Neural progenitor cell (in vitro differentiated cells): ENCODE measurements at regions not wholly inside any gene's neighbourhood (a gene's known extent, or its start where the extent isn't known, plus 50 kb on each side); places are given as distances from the start of the nearest gene placed in this dataset.

Source experiments
- DNase-seq: peaks from one replicate; pipeline ENCODE4 v3.0.0-alpha.2; 2016; ENCODE audit warnings: low spot score
- H2AFZ ChIP-seq: fragments of 200-600 bp; sonication (generic); replicated peaks from 2 replicates; pipeline ENCODE4 v1.6.1; 2016; ENCODE audit warnings: antibody characterized with exemption
- H3F3A ChIP-seq: fragments of 200-600 bp; sonication (generic); 2 replicates; pipeline ENCODE4 v1.6.1; 2016; ENCODE audit warnings: antibody characterized with exemption, low read depth
- H3K27ac ChIP-seq: fragments of 200-600 bp; sonication (generic); 2 replicates; pipeline ENCODE4 v1.5.1; 2016; ENCODE audit warnings: mild to moderate bottlenecking
- H3K27me3 ChIP-seq: fragments of 200-600 bp; sonication (generic); 2 replicates; pipeline ENCODE4 v1.6.1; 2016; ENCODE audit warnings: mild to moderate bottlenecking, moderate library complexity
- H3K36me3 ChIP-seq: fragments of 200-600 bp; sonication (generic); 2 replicates; pipeline ENCODE4 v1.5.1; 2016
- H3K4me1 ChIP-seq: fragments of 200-600 bp; sonication (generic); 2 replicates; pipeline ENCODE4 v1.6.1; 2016; ENCODE audit warnings: mixed run types
- H3K4me2 ChIP-seq: fragments of 200-600 bp; sonication (generic); 2 replicates; pipeline ENCODE4 v1.6.1; 2016
- H3K4me3 ChIP-seq: fragments of 200-600 bp; sonication (generic); 2 replicates; pipeline ENCODE4 v1.5.1; 2016
- H3K79me2 ChIP-seq: fragments of 200-600 bp; sonication (generic); 2 replicates; pipeline ENCODE4 v1.6.1; 2016; ENCODE audit warnings: low read depth
- H3K9ac ChIP-seq: fragments of 200-600 bp; sonication (generic); 2 replicates; pipeline ENCODE4 v1.6.1; 2016
- H3K9me3 ChIP-seq: fragments of 200-600 bp; sonication (generic); 2 replicates; pipeline ENCODE4 v1.5.1; 2016; ENCODE audit warnings: low read depth
- H4K20me1 ChIP-seq: fragments of 200-600 bp; sonication (generic); 2 replicates; pipeline ENCODE4 v1.6.1; 2016; ENCODE audit warnings: low read depth
- H3K27ac Mint-ChIP-seq: 3 replicates; pipeline ENCODE4 v1.8.0; 2021; ENCODE audit warnings: mixed read lengths
- H3K27me3 Mint-ChIP-seq: 2 replicates; pipeline ENCODE4 v1.8.0; 2022; ENCODE audit warnings: low read depth, mild to moderate bottlenecking, inconsistent platforms, moderate library complexity, mixed read lengths; ENCODE audit not compliant: insufficient read depth
- H3K36me3 Mint-ChIP-seq: 3 replicates; pipeline ENCODE4 v1.8.0; 2021; ENCODE audit warnings: mixed read lengths
- H3K4me1 Mint-ChIP-seq: 3 replicates; pipeline ENCODE4 v1.8.0; 2021; ENCODE audit warnings: mixed read lengths
- H3K4me3 Mint-ChIP-seq: 3 replicates; pipeline ENCODE4 v1.8.0; 2021; ENCODE audit warnings: mild to moderate bottlenecking, moderate library complexity, mixed read lengths
- H3K9me3 Mint-ChIP-seq: 3 replicates; pipeline ENCODE4 v1.8.0; 2020; ENCODE audit warnings: mixed read lengths
- EZH2 ChIP-seq: fragments of 200-600 bp; sonication (generic); IDR thresholded peaks from 2 replicates; pipeline ENCODE4 v1.6.1; 2017; ENCODE audit warnings: antibody characterized with exemption, mild to moderate bottlenecking, moderate library complexity
- EZH2phosphoT487 ChIP-seq: fragments of 200-600 bp; sonication (generic); IDR thresholded peaks from 2 replicates; pipeline ENCODE4 v1.6.1; 2017; ENCODE audit warnings: antibody characterized with exemption
- TF ChIP-seq, protein P1 (sequence below): fragments of 200-600 bp; sonication (generic); IDR thresholded peaks from 2 replicates; pipeline ENCODE4 v1.5.1; 2017; ENCODE audit warnings: antibody characterized with exemption, mild to moderate bottlenecking

GRCh38 chr3:4218456-4219226 lies 84.5 kb upstream of the SETMAR start:
- Histone ChIP-seq H3K36me3 (no peaks in the 10 kb centered on the region), H3K4me1 (peaks cover 8% of the 10 kb centered on the region), H3F3A (peaks cover 3% of the 10 kb centered on the region), H3K27me3 (no peaks in the 10 kb centered on the region), H3K9ac (no peak overlapping the region), H3K4me2 (no peak overlapping the region), H3K27ac (peak overlapping the region; percentile 33), H4K20me1 (no peaks in the 10 kb centered on the region), H2AFZ (no peak overlapping the region), H3K9me3 (no peaks in the 10 kb centered on the region), H3K4me3 (no peak overlapping the region), H3K79me2 (no peaks in the 10 kb centered on the region)
- Mint-ChIP-seq H3K4me3 (no peak overlapping the region), H3K9me3 (peaks cover 25% of the 10 kb centered on the region), H3K36me3 (no peaks in the 10 kb centered on the region), H3K27me3 (no peaks in the 10 kb centered on the region), H3K27ac (peak overlapping the region; percentile 28), H3K4me1 (peaks cover 30% of the 10 kb centered on the region)
- TF ChIP-seq EZH2phosphoT487 (no peak), EZH2 (no peak)
- TF ChIP-seq, protein P1, sequence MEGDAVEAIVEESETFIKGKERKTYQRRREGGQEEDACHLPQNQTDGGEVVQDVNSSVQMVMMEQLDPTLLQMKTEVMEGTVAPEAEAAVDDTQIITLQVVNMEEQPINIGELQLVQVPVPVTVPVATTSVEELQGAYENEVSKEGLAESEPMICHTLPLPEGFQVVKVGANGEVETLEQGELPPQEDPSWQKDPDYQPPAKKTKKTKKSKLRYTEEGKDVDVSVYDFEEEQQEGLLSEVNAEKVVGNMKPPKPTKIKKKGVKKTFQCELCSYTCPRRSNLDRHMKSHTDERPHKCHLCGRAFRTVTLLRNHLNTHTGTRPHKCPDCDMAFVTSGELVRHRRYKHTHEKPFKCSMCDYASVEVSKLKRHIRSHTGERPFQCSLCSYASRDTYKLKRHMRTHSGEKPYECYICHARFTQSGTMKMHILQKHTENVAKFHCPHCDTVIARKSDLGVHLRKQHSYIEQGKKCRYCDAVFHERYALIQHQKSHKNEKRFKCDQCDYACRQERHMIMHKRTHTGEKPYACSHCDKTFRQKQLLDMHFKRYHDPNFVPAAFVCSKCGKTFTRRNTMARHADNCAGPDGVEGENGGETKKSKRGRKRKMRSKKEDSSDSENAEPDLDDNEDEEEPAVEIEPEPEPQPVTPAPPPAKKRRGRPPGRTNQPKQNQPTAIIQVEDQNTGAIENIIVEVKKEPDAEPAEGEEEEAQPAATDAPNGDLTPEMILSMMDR: no peak
- DNase-seq: peak; percentile 33

DNA sequence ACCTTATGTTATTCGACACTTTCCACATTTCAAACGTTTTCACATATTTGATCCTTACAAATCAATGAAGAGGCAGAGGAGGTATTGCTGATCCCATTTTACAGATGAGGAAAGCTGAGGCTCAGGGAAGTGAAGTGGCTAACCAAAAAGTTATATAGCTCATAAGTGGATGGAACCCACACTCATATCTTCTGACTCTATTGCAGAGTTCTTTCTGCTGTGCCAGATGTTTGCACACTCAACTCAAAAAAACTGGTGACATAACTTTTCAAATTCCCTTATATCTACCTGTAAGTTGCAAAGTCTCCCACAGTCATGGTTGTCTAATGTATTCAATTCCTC lies 84.0 kb upstream of the SETMAR start:
- no peak overlapping the region for H3K4me3 Mint-ChIP-seq
- peaks cover 33% of the 10 kb centered on the region for H3K4me1 Mint-ChIP-seq
- TF ChIP-seq, protein P1: no peak
- TF ChIP-seq EZH2phosphoT487: no peak
- TF ChIP-seq EZH2: no peak
- H3K36me3 ChIP-seq: no peaks in the 10 kb centered on the region
- H3F3A ChIP-seq: peaks cover 3% of the 10 kb centered on the region
- no peak overlapping the region for H3K27ac ChIP-seq
- peaks cover 20% of the 10 kb centered on the region for H3K9me3 Mint-ChIP-seq
- H3K9ac ChIP-seq: no peak overlapping the region
- no peak overlapping the region for H3K4me2 ChIP-seq
- no peak for DNase-seq
- no peaks in the 10 kb centered on the region for H3K9me3 ChIP-seq
- H2AFZ ChIP-seq: no peak overlapping the region
- no peaks in the 10 kb centered on the region for H3K27me3 Mint-ChIP-seq
- H3K27me3 ChIP-seq: no peaks in the 10 kb centered on the region
- H4K20me1 ChIP-seq: no peaks in the 10 kb centered on the region
- H3K36me3 Mint-ChIP-seq: no peaks in the 10 kb centered on the region
- H3K79me2 ChIP-seq: no peaks in the 10 kb centered on the region
- H3K4me1 ChIP-seq: peaks cover 8% of the 10 kb centered on the region
- no peak overlapping the region for H3K4me3 ChIP-seq
- no peak overlapping the region for H3K27ac Mint-ChIP-seq

DNA sequence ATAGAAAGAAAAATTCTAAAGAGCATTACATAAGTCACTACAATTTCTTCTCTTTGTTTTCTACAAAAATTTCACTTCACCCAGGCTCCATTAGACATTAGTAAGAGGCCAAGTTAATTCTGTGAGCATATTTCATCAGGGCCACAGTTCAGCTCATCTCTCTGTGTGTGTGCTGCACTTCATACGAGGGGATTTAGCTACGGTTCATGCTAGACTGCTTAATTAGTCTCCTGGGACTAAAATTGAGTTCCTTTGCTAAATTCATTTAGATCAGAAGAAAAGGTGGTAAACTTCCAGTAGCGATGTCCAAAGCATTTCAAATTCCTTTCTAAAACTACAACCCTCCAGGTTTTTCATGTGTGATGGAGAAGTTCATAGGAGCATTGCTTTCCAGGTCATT lies 83.1 kb upstream of the SETMAR start:
- H4K20me1 ChIP-seq: no peaks in the 10 kb centered on the region
- DNase-seq: no peak
- H3K27me3 ChIP-seq: no peaks in the 10 kb centered on the region
- no peaks in the 10 kb centered on the region for H3K79me2 ChIP-seq
- Mint-ChIP-seq H3K27me3 (no peaks in the 10 kb centered on the region), H3K9me3 (peaks cover 16% of the 10 kb centered on the region), H3K27ac (peak overlapping the region; percentile 3), H3K4me3 (no peak overlapping the region), H3K4me1 (peaks cover 33% of the 10 kb centered on the region), H3K36me3 (no peaks in the 10 kb centered on the region)
- TF ChIP-seq EZH2phosphoT487 (no peak), EZH2 (no peak)
- TF ChIP-seq, protein P1: no peak
- no peak overlapping the region for H3K9ac ChIP-seq
- H3F3A ChIP-seq: peaks cover 3% of the 10 kb centered on the region
- H3K4me2 ChIP-seq: no peak overlapping the region
- H3K4me1 ChIP-seq: peaks cover 8% of the 10 kb centered on the region
- H3K36me3 ChIP-seq: no peaks in the 10 kb centered on the region
- H3K4me3 ChIP-seq: no peak overlapping the region
- no peak overlapping the region for H2AFZ ChIP-seq
- no peaks in the 10 kb centered on the region for H3K9me3 ChIP-seq
- H3K27ac ChIP-seq: no peak overlapping the region
